ENCODE measurements at regions not wholly inside any gene's neighbourhood (a gene's known extent, or its start where the extent isn't known, plus 50 kb on each side); places are given as distances from the start of the nearest gene placed in this dataset.

DNA sequence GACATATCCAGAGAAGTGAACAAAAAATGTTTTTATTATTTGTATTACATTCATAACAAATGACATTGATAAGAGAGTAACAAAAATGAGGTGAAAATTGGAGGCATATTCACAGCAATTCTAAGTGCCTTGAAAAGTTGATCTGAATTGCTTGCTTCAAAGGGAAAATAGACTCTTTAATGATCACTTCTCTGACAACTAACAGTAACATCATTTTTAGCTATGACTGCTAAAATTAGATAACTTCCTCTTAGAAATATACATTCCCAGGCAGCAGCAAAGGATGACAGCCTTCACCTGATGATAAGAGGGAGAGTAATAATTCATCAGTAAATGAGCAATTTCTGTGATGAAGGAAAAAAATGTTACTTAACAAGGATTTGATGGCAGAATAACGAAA, 472.5 kb downstream of the PCDH10 start:
- H3K9me3 Mint-ChIP-seq: peaks cover 4% of the 10 kb centered on the region
- TF ChIP-seq, protein P1, sequence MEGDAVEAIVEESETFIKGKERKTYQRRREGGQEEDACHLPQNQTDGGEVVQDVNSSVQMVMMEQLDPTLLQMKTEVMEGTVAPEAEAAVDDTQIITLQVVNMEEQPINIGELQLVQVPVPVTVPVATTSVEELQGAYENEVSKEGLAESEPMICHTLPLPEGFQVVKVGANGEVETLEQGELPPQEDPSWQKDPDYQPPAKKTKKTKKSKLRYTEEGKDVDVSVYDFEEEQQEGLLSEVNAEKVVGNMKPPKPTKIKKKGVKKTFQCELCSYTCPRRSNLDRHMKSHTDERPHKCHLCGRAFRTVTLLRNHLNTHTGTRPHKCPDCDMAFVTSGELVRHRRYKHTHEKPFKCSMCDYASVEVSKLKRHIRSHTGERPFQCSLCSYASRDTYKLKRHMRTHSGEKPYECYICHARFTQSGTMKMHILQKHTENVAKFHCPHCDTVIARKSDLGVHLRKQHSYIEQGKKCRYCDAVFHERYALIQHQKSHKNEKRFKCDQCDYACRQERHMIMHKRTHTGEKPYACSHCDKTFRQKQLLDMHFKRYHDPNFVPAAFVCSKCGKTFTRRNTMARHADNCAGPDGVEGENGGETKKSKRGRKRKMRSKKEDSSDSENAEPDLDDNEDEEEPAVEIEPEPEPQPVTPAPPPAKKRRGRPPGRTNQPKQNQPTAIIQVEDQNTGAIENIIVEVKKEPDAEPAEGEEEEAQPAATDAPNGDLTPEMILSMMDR (IDR thresholded peaks at IDR 0.05; ENCODE audit: unreplicated experiment): no peak
- H3K27ac Mint-ChIP-seq: no peak overlapping the region
- H3K27me3 Mint-ChIP-seq (ENCODE audit: low read depth): no peaks in the 10 kb centered on the region
- H3K4me1 Mint-ChIP-seq: peaks cover 26% of the 10 kb centered on the region
- H3K4me3 Mint-ChIP-seq: no peak overlapping the region
- H3K36me3 Mint-ChIP-seq: no peaks in the 10 kb centered on the region
- DNase-seq (ENCODE audit: low spot score in 2 of 2, unreplicated experiment in 2 of 2): no peak

DNA sequence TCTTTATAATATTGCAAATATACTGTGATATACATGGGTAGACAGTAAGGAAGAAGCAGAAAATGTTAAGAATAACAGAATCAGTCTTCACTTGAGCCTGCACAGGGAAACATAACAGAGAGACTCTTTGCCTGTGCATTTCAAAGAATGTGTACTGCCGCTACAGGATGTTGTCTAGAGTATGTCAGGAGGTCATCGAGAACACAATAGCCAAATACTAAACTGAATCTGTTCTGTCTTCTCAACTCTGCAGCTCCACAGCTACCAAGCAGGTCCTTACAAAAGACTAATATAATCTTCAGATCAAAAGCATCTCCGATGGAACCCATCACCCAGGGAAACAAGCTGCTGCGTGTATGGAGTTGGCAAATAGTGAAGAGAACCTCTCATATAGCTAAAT, 471.5 kb downstream of the PCDH10 start:
- TF ChIP-seq, protein P1 (IDR thresholded peaks at IDR 0.05; ENCODE audit: unreplicated experiment): no peak

DNA sequence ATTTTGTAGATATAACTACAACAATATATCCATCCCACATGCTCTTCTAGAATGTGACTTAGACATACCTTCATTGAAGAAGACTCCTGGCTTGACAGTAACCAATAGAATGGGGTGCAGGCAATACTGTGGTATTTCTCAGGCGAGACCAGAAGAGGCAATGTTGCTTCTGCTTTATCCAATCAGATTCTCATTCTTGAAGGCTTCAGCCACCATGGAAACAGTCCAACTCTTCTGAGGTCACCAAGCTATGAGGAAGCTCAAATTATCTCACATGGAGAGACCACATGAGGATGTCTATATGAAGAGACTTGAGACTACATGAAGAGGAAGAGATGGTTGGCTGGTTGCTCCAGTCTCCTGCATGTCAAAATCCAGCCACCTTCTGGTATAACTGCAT, 469.9 kb downstream of the PCDH10 start:
- peaks cover 8% of the 10 kb centered on the region for H3K9me3 Mint-ChIP-seq
- TF ChIP-seq, protein P1 (IDR thresholded peaks at IDR 0.05; ENCODE audit: unreplicated experiment): no peak
- H3K27me3 Mint-ChIP-seq (ENCODE audit: low read depth): no peaks in the 10 kb centered on the region
- no peak for DNase-seq (ENCODE audit: low spot score in 2 of 2, unreplicated experiment in 2 of 2)
- H3K27ac Mint-ChIP-seq: no peak overlapping the region
- no peaks in the 10 kb centered on the region for H3K36me3 Mint-ChIP-seq
- H3K4me3 Mint-ChIP-seq: no peak overlapping the region
- H3K4me1 Mint-ChIP-seq: peaks cover 21% of the 10 kb centered on the region

More for the DNA sequence above, 471.5 kb downstream of the PCDH10 start:
- Mint-ChIP-seq H3K36me3 (no peaks in the 10 kb centered on the region), H3K27ac (no peak overlapping the region), H3K4me3 (no peak overlapping the region), H3K9me3 (peaks cover 8% of the 10 kb centered on the region), H3K4me1 (peaks cover 28% of the 10 kb centered on the region), H3K27me3 (ENCODE audit: low read depth) (no peaks in the 10 kb centered on the region)
- DNase-seq (ENCODE audit: low spot score in 2 of 2, unreplicated experiment in 2 of 2): no peak

DNA sequence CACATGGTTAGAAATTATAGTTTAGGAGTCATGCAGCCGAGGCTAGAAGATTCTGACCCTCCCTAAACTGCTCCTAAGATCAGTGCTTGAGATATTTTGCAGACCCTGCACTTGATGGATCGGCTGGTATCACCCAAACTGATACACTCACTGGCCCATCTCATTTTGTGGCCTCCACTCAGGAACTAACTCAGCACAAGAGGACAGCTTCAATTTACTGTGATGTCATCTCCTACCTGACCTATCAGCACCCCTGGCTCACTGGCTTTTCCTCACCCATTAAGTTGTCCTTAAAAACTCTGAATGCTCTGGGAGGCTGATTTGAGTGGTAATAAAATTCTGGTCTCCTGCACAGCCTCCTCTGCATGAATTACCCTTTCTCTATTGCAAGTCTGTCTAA, 450.9 kb downstream of the PCDH10 start:
- TF ChIP-seq, protein P1 (IDR thresholded peaks at IDR 0.05; ENCODE audit: unreplicated experiment): no peak
- Mint-ChIP-seq H3K4me1 (peaks cover 7% of the 10 kb centered on the region), H3K9me3 (peaks cover 7% of the 10 kb centered on the region), H3K27ac (no peak overlapping the region), H3K4me3 (no peak overlapping the region), H3K27me3 (ENCODE audit: low read depth) (no peaks in the 10 kb centered on the region), H3K36me3 (no peaks in the 10 kb centered on the region)
- no peak for DNase-seq (ENCODE audit: low spot score in 2 of 2, unreplicated experiment in 2 of 2)

DNA sequence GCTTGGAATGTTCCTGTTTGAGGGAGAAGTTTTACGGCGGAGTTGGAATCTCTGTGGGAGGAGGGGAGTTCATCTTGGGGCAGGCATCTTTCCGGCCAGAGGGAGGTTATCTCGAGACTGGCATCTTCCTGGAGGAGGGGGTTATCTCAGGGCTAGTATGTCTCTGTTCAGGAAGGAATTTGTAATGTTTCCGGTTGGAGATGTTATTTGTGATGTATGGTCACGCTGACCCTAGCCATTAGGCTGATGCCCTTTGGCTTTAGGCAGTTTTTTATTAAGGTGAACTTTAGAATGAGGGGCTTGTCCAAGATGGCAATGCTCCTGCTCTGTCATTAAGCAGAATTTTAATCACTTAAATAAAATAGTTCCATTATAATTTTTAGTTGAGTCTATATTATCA, 449.7 kb downstream of the PCDH10 start:
- Mint-ChIP-seq H3K36me3 (no peaks in the 10 kb centered on the region), H3K27ac (peak overlapping the region; percentile 20), H3K9me3 (peaks cover 3% of the 10 kb centered on the region), H3K4me1 (peaks cover 18% of the 10 kb centered on the region), H3K27me3 (ENCODE audit: low read depth) (no peaks in the 10 kb centered on the region), H3K4me3 (peak overlapping the region; percentile 38)
- TF ChIP-seq, protein P1 (IDR thresholded peaks at IDR 0.05; ENCODE audit: unreplicated experiment): no peak
- no peak for DNase-seq (ENCODE audit: low spot score in 2 of 2, unreplicated experiment in 2 of 2)

DNA sequence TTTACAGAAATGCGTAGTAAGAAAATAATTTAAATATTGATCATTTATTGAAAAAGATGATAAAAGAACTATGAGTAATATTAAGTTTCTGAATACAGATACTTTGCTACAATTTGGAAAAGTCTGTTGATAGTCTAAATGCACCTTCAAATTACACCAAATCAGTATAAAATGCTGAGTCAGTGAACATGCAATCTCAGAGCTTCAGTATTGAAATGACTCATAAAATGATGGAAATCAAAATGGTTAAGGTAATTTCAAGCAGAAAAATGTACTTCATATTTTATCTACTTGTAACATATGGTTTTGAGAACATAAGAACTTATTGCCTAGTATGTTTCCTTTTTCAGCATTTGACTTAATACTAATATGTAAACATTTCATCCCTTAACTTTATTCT, 448.2 kb downstream of the PCDH10 start:
- peaks cover 23% of the 10 kb centered on the region for H3K4me1 Mint-ChIP-seq
- no peak for DNase-seq (ENCODE audit: low spot score in 2 of 2, unreplicated experiment in 2 of 2)
- H3K36me3 Mint-ChIP-seq: no peaks in the 10 kb centered on the region
- no peak overlapping the region for H3K4me3 Mint-ChIP-seq
- H3K27ac Mint-ChIP-seq: no peak overlapping the region
- H3K27me3 Mint-ChIP-seq (ENCODE audit: low read depth): no peaks in the 10 kb centered on the region
- TF ChIP-seq, protein P1 (IDR thresholded peaks at IDR 0.05; ENCODE audit: unreplicated experiment): no peak
- H3K9me3 Mint-ChIP-seq: no peaks in the 10 kb centered on the region

Data from mesothelial cell of epicardium (in vitro differentiated cells).